ENCODE measurements at regions not wholly inside any gene's neighbourhood (a gene's known extent, or its start where the extent isn't known, plus 50 kb on each side); places are given as distances from the start of the nearest gene placed in this dataset.

- DNase-seq (ENCODE audit: low read depth), result no peak
- no peak overlapping the region for H3K4me3 ChIP-seq (replicated peaks; ENCODE audit: low read depth, low read length)
- no peak for TF ChIP-seq CTCF (IDR thresholded peaks at IDR 0.05; ENCODE audit: low read length, missing control alignments)
Measured at GRCh38 chr5:57917004-57917403, 434.4 kb upstream of the ACTBL2 start.

GRCh38 chr5:57915536-57915935 lies 432.9 kb upstream of the ACTBL2 start:
- no peak for TF ChIP-seq CTCF (IDR thresholded peaks at IDR 0.05; ENCODE audit: low read length, missing control alignments)
- DNase-seq (ENCODE audit: low read depth), result no peak
- H3K4me3 ChIP-seq (replicated peaks; ENCODE audit: low read depth, low read length), result no peak overlapping the region

GRCh38 chr5:57911438-57911837 lies 428.8 kb upstream of the ACTBL2 start:
- no peak for TF ChIP-seq CTCF (IDR thresholded peaks at IDR 0.05; ENCODE audit: low read length, missing control alignments)
- no peak overlapping the region for H3K4me3 ChIP-seq (replicated peaks; ENCODE audit: low read depth, low read length)
- DNase-seq (ENCODE audit: low read depth), result peak; percentile 25

- TF ChIP-seq CTCF (IDR thresholded peaks at IDR 0.05; ENCODE audit: low read length, missing control alignments), result no peak
- no peak for DNase-seq (ENCODE audit: low read depth)
- H3K4me3 ChIP-seq (replicated peaks; ENCODE audit: low read depth, low read length), result no peak overlapping the region
Measured at GRCh38 chr5:57906671-57907070, 424.1 kb upstream of the ACTBL2 start.

- H3K4me3 ChIP-seq (replicated peaks; ENCODE audit: low read depth, low read length), result no peak overlapping the region
- no peak for DNase-seq (ENCODE audit: low read depth)
- no peak for TF ChIP-seq CTCF (IDR thresholded peaks at IDR 0.05; ENCODE audit: low read length, missing control alignments)
Measured at GRCh38 chr5:57903458-57903857, 420.8 kb upstream of the ACTBL2 start.

GRCh38 chr5:57902095-57902494 lies 419.5 kb upstream of the ACTBL2 start:
- H3K4me3 ChIP-seq (replicated peaks; ENCODE audit: low read depth, low read length), result no peak overlapping the region
- DNase-seq (ENCODE audit: low read depth), result no peak
- no peak for TF ChIP-seq CTCF (IDR thresholded peaks at IDR 0.05; ENCODE audit: low read length, missing control alignments)

- DNase-seq (ENCODE audit: low read depth), result no peak
- TF ChIP-seq CTCF (IDR thresholded peaks at IDR 0.05; ENCODE audit: low read length, missing control alignments), result no peak
Measured at GRCh38 chr5:57900381-57900944, 417.9 kb upstream of the ACTBL2 start.

More at GRCh38 chr5:57900381-57900944, 417.9 kb upstream of the ACTBL2 start:
- no peak overlapping the region for H3K4me3 ChIP-seq (replicated peaks; ENCODE audit: low read depth, low read length)
